ENCODE measurements at regions not wholly inside any gene's neighbourhood (a gene's known extent, or its start where the extent isn't known, plus 50 kb on each side); places are given as distances from the start of the nearest gene placed in this dataset.
"Not testable (repeated sequence)": the region's sequence is repeated elsewhere in the genome, so short reads cannot be mapped to it uniquely, and the experiment has no call there.

- no peak for DNase-seq
Measured at GRCh38 chr7:131057794-131058070, 269.9 kb upstream of the MKLN1 start.

- DNase-seq, result not testable (repeated sequence)
Measured at GRCh38 chr7:131058561-131059288, 269.0 kb upstream of the MKLN1 start.

- not testable (repeated sequence) for DNase-seq
Measured at GRCh38 chr7:131059401-131059800, 268.3 kb upstream of the MKLN1 start.

- no peak for DNase-seq
Measured at GRCh38 chr7:131061158-131061557, 266.5 kb upstream of the MKLN1 start.

GRCh38 chr7:131061818-131062217, 265.9 kb upstream of the MKLN1 start:
- no peak for DNase-seq

- no peak for DNase-seq
Measured at GRCh38 chr7:131066635-131067034, 261.0 kb upstream of the MKLN1 start.

GRCh38 chr7:131067220-131067619, 260.5 kb upstream of the MKLN1 start:
- no peak for DNase-seq

GRCh38 chr7:131068604-131069021, 259.1 kb upstream of the MKLN1 start:
- DNase-seq, result no peak

GRCh38 chr7:131071786-131072504, 255.7 kb upstream of the MKLN1 start:
- DNase-seq, result no peak

GRCh38 chr7:131072505-131073091, 255.1 kb upstream of the MKLN1 start:
- DNase-seq, result no peak

- DNase-seq, result no peak
Measured at GRCh38 chr7:131074043-131074442, 253.6 kb upstream of the MKLN1 start.

GRCh38 chr7:131074585-131074984, 253.1 kb upstream of the MKLN1 start:
- DNase-seq, result no peak

- DNase-seq, result no peak
Measured at GRCh38 chr7:131075406-131075805, 252.3 kb upstream of the MKLN1 start.

- DNase-seq, result no peak
Measured at GRCh38 chr7:131076032-131076431, 251.6 kb upstream of the MKLN1 start.

- DNase-seq, result no peak
Measured at GRCh38 chr7:131076711-131077181, 250.9 kb upstream of the MKLN1 start.

- no peak for DNase-seq
Measured at GRCh38 chr7:131077735-131078134, 249.9 kb upstream of the MKLN1 start.

GRCh38 chr7:131080754-131081153, 246.9 kb upstream of the MKLN1 start:
- DNase-seq, result no peak

- no peak for DNase-seq
Measured at GRCh38 chr7:131081308-131081707, 246.4 kb upstream of the MKLN1 start.

- DNase-seq, result no peak
Measured at GRCh38 chr7:131083781-131084180, 243.9 kb upstream of the MKLN1 start.

- DNase-seq, result not testable (repeated sequence)
Measured at GRCh38 chr7:131084336-131084735, 243.3 kb upstream of the MKLN1 start.

- DNase-seq, result no peak
Measured at GRCh38 chr7:131087756-131088658, 239.7 kb upstream of the MKLN1 start.

GRCh38 chr7:131090188-131090587, 237.5 kb upstream of the MKLN1 start:
- no peak for DNase-seq

All from activated gamma-delta T cell treated with Interleukin-2 at 50 U/mL for 16 hours (primary cell).